Prostate gland (tissue), 2 donors: ENCODE measurements at regions not wholly inside any gene's neighbourhood (a gene's known extent, or its start where the extent isn't known, plus 50 kb on each side); places are given as distances from the start of the nearest gene placed in this dataset.

Source experiments
- POLR2A ChIP-seq: fragments of 450-650 bp; IDR thresholded peaks from one replicate; pipeline ENCODE4 v1.6.1; 2016; ENCODE audit warnings: antibody characterized with exemption, mild to moderate bottlenecking
- TF ChIP-seq, protein P1 (sequence below), 4 experiments: fragments of 200-600 bp in 2 of 4; fragments of 450-650 bp in 2 of 4; sonication (generic) in 2 of 4; IDR thresholded peaks; 1 replicate in 3 of 4; 2 replicates in 1 of 4; pipeline ENCODE4 v1.5.1; 2016 to 2019; ENCODE audit warnings: antibody characterized with exemption in 4 of 4, mild to moderate bottlenecking in 2 of 4, moderate library complexity in 2 of 4

DNA sequence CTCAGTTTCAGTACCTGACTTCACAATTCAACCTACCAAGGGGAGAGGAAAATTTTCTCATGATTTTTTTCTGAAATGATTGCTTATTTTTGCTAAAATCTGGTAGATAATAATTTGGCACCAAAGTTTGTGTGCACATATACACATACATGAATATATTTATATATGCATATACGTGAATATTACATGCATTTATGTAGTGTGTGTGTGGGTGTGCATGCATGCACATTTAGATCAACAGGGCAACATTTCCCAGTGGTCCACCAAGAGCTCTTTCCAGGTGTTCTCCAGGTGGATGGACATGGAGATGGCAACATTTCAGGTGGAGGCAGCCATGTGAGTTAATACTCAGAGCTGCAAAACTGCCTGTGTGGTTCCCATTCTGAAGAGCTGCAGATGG lies 320.9 kb downstream of the SAMD5 start:
- no peak for TF ChIP-seq POLR2A
- TF ChIP-seq, protein P1, sequence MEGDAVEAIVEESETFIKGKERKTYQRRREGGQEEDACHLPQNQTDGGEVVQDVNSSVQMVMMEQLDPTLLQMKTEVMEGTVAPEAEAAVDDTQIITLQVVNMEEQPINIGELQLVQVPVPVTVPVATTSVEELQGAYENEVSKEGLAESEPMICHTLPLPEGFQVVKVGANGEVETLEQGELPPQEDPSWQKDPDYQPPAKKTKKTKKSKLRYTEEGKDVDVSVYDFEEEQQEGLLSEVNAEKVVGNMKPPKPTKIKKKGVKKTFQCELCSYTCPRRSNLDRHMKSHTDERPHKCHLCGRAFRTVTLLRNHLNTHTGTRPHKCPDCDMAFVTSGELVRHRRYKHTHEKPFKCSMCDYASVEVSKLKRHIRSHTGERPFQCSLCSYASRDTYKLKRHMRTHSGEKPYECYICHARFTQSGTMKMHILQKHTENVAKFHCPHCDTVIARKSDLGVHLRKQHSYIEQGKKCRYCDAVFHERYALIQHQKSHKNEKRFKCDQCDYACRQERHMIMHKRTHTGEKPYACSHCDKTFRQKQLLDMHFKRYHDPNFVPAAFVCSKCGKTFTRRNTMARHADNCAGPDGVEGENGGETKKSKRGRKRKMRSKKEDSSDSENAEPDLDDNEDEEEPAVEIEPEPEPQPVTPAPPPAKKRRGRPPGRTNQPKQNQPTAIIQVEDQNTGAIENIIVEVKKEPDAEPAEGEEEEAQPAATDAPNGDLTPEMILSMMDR (IDR thresholded peaks at IDR 0.05): no peak
